HG03135 (cell line): ENCODE measurements at regions not wholly inside any gene's neighbourhood (a gene's known extent, or its start where the extent isn't known, plus 50 kb on each side); places are given as distances from the start of the nearest gene placed in this dataset.

Source experiments
- ATAC-seq: cut with Tn5 transposase; IDR thresholded peaks from one replicate; pipeline ENCODE4 v1.9.1; 2021; ENCODE audit warnings: mild to moderate bottlenecking, moderate library complexity; ENCODE audit not compliant: unreplicated experiment

DNA sequence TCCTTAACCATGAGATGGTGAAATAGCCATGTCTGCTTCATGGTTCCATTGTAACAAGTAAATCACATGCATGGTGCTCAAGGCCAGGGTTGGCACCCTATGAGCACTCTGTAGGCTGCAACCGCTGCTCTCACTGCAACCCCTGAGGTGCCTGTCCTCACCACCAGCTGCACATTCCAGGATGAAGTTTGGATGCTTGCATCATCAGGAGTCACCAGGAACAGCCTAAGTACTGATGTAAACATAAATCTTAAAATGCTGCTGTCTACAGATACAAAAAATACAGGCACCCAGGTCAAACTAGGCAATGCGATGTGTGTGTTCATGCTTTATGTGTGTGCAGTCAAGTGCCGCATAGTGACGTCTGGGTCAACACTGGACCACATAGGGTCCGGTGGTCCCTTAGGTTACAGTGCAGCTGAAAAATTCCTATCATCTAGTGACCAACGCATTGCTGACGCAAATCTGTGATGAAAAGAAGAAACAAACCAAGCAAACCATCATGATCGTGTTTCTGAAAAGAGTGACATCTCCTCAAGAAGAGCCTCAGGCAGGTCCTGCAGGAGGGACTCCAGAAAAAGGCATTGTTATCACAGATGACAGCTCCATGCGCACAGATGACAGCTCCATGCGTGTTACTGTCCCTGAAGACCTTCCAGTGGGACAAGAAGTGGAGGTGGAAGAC is 234.8 kb downstream of the AUH start:
- no peak for ATAC-seq

DNA sequence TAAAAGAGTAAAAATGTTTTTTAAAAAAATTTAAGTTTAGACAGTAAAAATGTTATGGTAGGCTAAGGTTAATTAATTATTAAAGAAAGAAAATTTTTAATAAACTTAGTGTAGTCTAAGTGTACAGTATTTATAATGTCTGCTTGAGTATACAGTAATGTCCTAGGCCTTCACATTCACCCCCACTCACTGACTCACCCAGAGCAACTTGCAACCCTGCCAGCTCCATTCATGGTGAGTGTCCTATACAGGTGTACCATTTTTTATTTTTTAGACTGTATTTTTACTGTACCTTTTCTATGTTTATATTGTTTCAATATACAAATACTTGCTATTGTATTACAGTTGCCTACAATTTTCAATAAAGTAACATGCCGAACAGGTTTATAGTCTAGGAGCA is 234.1 kb downstream of the AUH start:
- no peak for ATAC-seq

DNA sequence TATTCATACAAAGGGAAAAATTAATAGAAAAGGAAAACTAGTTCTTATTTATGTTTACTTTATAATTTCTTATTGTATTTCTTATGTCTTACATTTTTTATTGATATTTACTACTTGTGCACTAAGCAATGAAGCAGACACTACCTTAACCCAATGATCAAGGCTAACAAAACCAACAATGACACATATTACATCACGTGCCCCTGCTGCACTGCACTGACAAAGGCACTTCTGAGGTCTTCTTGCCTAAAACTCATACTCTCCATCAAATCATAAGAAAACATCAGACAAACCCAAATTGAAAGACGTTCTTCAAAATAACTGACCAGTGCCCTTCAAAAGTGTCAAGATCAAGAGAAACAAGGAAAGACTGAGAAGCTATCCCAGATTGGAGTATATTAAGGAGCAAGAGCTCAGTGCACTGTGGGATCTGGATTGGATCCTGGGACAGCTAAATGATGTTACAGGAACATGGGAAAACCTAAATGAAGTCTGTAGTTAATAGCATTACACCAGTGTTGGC is 230.9 kb downstream of the AUH start:
- no peak for ATAC-seq

DNA sequence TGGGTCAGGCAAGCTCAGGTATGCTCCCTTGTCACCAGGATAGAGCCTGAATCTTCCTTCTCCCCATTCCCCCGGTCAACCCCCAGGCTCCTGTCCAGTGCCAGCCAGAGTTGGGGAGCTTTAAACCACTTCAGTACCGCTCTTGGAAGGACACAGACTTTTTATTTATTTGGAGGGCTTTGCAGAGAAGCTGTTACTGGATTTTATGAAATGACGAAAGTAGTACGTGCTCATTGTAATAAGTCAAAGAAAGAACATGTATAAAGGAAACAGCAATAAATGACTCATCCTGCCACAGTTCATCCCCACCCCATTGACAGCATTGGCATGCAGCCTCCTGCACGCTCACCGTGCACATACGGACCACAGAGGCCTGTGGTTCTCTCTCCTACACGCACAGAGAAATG is 230.3 kb downstream of the AUH start:
- ATAC-seq = no peak

DNA sequence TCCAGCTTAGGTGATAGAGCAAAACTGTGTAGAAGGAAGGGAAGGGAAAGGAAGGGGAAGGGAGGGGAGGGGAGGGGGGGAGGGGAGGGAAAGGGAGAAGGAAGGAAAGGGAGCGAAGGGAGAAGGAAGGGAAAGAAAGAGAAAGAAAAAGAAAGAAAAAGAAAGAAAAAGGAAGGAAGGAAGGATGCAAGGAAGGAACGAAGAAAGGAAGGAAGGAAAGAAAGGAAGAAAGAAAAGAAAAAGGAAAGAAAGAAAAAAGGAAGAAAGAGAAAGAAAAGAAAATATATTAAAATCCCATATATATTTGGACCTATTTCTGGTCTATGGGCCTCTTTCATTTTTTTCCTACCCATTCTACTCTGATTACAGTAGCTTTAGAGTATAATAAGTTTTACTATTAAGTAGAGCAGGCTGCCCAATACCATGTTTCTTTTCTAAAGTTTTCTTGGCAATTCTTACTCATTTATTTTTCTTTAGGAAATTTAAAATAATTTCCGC is 229.1 kb downstream of the AUH start:
- no peak for ATAC-seq

DNA sequence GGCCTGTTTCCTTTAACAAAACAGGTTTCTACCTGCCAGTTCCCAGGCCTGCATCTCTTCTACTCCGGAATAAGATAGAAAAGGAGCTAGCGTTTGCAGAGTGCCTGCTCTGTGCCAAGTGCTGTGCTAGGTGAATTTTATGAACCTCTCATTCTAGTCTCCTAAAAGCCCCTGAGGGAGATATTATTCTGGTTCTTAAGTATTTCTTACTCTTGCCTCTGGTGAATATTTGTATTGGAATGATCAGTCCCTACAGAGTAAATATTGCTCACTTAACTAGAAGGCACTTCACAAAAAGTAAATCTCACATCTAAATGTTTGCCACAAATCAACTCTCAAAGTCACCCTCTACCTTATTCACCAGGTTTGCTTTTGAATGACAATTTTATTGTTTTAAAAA is 227.1 kb downstream of the AUH start:
- ATAC-seq = no peak

DNA sequence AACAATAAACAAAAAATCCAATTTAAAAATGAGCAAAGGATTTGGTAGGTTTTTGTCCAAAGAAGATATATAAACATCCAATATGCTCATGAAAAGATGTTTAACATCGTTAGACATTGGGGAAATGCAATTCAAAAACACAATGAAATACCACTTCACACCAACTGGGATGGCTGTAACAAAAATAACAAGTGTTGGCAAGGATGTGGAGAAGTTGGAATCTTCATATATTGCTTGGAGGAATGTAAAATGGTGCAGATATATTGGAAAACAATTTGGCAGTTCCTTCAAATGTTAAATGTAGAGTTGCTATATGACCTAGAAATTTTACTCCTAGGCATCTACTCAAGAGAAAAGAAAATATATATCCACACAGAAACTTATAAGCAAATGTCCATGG is 224.3 kb downstream of the AUH start:
- no peak for ATAC-seq

DNA sequence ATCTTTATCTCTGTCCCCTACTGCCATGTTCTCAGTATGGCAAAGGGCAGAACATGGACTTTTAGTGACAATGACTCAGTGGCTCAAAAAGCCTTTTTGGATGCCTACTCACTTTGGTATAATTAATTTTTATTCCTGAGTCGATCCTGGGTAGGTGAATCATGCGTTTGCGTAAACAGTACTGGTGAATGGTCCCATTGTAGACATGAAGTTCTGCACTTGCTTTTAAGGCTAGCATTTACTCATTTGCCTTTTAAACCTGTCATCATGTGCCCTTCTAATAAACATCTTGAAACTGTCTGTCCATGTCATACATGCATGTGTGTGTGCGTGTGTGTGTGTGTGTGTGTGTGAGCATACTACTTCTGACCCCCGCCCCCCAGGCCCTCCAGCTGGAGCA is 223.0 kb downstream of the AUH start:
- no peak for ATAC-seq

DNA sequence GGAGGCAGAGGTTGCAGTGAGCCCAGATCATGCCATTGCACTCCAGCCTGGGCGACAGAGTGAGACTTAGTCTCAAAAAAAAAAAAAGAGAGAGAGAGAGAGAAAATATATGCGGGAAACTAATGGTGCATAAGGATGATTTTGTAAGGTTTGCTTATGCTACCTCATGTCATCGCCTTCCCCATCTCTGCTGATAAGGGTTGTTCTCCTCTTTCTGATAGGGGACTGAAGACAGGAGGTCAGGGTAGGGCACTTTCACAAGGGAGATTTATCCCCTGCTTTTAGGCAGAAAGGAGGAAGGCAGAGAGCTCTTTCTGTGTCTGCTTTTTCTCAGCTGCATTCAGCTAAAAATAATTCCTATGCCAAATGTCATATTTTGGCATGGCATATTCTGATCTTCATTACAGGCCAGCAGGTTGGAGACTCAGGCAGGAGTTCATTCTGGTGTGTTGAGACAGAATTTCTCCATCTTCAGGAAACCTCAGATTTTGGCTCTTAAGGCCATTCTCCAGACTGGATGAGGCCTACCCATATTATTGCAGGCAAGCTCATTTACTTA is 220.2 kb downstream of the AUH start:
- no peak for ATAC-seq

DNA sequence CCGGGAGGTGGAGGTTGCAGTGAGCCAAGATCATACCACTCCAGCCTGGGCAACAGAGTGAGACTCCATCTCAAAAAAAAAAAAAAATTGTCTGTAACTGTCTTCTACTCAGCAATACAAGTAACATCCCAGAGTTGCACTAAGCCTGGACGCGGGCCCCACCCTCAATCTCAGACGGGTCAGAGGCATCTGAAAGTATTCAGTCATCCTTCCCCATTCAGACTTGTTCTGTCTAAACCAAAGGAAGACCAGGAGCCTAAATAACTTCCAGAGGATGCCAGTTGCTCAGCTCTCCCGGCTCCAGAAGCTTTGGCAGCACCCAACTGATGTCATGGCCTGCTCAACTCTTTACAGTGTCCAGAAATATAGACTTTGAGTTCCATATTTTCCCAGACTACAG is 218.6 kb downstream of the AUH start:
- ATAC-seq = no peak

DNA sequence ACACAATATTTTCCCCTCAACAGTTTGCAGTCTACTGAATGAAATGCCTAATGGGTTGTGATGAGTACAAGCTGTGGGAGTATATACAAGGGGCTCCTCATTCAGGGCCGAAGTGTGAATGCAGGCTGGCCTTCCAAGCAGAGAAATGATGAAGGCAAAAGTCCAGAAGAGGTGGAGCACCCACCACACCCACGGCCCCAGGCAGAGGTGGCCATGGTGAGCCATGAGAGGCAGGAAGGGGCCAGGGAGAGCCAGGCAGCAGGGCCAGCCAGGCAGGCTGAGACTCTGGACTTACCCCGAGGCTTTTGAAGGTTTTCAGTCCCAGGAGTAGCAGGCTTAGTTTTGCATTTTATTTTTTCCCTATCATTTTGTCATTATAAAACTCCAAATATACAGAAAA is 218.1 kb downstream of the AUH start:
- no peak for ATAC-seq

DNA sequence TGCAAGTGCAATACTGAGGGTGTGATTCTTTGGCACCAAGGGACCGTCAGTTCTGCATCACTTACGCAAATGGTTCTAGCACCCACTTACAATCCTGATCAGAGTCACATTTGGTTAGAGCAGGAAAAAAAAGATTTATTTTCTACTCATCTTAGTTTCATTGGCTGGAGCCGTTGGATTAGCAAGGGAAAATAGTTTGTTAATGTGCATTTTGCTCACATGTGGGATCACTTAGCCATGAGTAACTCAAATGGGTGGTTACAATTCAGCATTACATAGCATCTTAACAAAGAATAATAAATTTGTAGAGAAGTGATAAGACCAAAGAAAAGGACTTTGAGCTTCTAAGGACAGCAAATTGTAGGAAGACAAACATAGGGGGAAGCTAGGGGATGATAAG is 216.9 kb downstream of the AUH start:
- ATAC-seq = no peak

DNA sequence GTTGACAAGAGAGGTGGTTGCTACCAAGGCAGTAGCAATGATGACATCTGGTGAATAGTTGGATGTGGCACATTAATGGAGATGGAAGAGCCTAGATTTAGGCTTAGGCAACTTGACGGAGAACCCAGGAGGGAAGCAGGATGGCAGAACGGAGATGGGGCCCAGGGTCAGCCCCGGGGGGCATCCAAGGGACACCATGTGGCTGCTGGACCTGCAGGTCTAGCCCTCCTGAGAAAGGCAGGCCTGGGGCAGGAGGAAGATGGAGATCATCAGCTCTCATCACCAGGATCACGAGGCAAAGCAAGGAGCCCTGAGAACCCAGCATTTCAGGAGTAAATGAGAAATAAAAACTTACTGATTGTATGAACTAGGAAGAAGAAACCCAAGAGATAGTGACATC is 216.2 kb downstream of the AUH start:
- ATAC-seq = no peak

DNA sequence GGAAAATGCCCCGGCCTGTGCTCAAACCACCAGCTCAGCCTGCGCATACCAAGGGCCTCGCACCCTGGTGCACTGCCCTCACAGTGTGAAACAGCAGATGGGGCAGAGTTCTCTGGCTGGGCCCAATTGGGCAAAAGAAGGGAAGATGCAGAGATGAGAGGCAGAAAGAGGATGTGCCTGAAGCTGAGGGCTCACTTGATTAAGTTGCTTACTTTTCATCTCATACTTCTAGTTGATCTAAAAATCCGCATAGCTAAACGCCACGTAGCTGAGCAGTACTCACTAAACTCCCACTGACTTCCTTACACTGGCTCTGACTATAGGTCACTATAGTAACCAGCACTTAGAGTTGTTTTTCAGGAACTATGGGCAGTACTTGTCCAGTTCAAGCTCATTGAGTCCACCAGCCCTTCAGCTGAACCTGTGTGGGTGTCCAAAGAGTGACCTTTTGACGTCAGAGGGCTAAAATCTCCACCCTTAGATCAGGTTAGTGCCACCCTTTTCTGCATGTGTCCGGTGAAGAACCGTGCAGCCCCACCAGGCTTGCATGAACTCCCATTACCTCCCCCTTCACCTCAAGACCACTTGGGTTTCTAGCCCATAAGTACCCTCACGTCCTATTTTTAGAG is 215.2 kb downstream of the AUH start:
- no peak for ATAC-seq

DNA sequence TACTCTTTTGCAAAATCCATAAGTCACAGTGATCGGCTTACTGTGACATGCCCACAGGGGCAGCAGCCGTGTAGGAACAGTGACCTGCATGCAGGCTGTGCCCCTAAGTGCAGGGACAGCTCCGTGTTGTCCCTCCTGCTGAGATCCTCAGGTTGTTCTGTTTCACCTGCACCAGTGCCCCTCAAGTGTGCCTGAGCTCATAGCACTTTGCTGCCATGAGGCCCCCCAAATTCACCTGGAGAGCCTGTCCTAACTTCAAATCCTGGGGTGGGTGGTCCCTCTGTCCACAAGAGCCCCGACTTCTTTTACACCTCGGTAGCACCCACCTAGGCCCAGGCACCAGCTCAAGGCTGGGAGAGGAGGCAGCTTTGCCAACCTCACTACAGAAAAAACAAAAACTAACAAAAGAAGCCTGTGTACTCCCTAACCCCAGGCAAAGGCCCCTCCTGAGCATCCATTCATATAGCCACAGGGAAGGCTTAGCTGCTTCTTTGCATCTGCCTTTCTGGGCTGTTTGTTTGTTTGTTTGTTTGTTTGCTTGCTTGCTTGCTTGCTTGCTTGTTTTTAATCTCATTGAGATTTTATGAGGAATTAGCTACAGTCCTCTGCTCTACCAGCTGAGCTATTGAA is 214.5 kb downstream of the AUH start:
- ATAC-seq = no peak

DNA sequence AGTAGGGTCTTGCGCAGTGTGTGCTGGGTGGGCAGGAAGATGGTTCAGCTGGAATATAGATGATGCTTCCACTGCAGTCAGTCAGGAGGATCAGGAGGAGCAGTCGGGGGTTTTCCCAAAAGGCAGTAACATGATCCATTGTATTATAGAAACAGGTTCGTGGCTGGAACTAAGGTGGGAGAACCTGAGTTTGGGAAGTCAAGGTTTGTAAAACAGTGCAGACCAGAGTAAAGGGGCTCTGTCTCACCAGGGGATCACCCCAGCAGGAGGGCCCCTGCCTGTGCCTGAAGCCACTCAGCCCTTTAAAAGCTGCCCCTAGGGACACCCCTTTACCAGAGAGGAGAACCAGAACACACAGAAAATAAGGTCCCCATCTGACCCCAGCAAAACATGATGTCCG is 213.4 kb downstream of the AUH start:
- no peak for ATAC-seq

DNA sequence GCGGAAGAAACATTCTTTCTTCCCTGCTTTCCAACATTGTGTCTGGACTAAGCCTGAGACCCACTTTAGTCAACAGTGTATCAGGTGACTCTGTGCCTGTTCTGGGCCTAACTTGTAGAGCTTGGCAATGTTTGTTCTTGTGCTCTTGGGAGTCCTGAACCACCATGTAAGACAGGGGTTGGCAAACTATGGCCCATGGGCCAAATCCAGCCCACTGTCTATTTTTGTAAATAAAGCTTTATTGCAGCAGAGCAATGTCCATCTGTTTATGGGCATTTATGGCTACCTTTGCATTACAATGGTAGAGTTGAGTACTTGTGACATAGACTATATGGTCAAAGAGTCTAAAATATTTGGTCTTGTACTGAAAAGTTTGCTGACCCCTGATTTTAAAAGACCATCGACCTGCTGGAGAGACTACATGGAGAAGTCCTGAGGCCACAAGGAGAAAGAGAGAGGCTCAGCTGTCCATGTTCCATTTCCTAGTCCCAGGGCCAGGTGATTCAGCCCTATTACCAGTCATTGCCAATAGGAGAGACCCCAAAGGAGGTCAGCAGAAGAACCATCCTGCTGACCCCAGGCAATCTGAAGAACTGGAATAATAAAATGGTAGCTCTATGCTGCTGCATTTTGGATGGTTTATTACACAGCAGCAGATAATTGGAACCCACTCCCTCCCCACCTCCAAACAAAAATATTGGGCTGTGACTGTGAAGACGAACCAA is 211.3 kb downstream of the AUH start:
- ATAC-seq = no peak

DNA sequence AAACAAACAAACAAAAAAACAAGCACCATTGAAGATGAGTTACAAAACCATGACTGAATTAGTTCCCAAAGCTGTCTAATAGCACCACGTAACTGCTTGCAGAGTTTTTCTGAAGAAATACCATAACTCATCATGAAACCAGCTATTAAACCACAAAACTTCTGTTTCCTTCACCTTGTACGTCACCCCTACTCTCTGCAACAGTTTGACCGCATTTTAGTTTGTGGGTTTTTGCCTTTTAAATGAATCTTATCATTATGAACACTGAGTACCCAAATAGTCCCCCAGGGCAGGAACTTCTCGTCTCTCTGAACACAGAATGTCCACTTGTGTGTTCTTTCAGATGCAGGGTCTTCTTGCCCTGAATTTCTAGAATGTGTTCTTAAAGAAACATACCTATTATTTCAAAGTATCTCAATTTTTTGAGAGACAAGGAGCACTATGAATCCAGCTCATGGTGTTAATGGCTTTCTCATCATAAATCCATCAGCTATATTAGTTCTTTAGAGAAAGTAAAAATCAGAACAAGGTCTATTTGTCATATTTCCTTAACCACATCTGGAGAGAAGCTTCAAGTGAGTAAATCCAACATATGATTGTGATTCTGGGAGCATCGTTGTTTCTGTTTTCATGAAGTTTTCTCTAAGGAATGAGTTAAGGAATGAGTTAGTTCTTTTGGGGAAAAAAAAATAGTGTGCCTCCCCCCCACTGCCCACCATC is 210.6 kb downstream of the AUH start:
- peak; percentile 73 for ATAC-seq

DNA sequence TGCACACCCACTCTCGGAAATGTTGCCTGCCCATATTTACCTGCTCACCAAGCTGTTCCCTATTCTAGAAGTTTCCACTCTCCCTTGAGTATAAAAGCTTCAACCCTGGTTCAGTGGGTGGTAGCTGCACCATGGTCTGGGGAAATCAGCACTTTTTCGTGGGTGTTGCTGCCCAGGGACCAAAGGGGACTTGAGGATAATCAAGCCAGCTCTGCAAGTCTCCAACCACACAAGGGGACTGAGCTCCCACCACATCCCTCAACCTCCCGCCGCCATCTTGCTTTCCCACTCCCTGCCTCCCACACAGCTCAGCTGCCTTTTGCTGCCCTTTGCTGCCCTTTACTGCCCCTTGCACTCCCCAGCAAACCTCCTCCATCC is 210.0 kb downstream of the AUH start:
- ATAC-seq = no peak

DNA sequence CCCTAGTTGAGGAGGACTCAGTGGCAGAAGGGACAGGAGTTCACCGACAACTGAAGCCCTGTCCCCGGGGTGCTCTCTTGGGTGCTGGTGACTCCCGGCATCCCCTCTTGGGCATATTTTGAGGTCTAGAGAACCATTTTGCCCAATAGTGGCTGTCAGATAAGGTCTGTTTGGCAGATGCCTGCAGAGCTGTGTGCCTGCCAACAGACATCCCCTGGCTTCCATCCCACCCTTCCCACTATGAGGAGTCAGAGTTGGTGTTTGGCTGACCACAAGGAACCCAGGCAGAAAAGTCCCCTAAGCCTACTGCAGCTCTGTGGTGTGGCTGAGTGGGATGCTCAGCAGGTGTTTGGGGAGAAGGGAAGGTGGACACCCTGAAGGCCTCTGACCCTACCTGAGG is 207.0 kb downstream of the AUH start:
- no peak for ATAC-seq

DNA sequence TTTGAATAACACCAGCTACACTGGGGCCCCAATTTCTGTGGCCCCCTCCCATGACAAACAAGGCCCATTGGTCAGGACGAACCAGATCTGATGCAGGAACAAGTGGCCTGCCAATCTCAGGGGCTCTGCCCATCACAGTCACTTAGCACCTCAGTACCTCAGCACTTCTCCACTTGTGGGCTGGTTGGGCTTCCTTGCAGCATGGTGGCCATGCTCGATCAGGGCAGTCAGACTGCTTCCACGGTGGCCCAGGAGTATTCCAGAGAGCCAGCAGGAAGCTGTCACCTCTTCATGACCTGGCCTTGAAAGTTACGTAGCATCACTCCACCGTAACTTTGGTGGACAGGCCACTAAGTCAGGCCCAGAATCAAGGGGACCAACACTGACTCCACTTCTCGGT is 206.5 kb downstream of the AUH start:
- ATAC-seq = no peak
